COR-L47 (cell line): ENCODE measurements at regions not wholly inside any gene's neighbourhood (a gene's known extent, or its start where the extent isn't known, plus 50 kb on each side); places are given as distances from the start of the nearest gene placed in this dataset.
"Not testable (repeated sequence)": the region's sequence is repeated elsewhere in the genome, so short reads cannot be mapped to it uniquely, and the experiment has no call there.

ENCODE experiments used
- DNase-seq: peaks from one replicate; lab custom pipeline; 2025; lab: John Stamatoyannopoulos, UW

DNA sequence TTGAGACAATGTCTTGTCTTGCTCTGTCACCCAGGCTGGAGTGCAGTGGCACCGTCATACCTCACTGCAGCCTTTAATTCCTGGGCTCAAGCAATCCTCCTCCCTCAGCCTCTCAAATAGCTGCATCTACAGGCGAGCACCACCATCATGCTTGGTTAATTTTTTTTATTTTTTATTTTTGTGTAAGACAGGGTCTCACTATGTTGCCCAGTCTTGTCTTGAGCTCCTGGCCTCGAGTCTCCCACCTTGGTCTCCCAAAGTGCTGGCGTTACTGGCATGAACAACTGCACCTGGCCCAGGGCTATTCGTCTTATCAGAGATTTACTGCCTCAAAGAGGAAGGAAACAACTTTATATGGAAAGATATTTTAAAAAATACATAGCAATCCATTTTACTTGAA, 102.8 kb upstream of the NUPR2 start:
- DNase-seq = no peak

DNA sequence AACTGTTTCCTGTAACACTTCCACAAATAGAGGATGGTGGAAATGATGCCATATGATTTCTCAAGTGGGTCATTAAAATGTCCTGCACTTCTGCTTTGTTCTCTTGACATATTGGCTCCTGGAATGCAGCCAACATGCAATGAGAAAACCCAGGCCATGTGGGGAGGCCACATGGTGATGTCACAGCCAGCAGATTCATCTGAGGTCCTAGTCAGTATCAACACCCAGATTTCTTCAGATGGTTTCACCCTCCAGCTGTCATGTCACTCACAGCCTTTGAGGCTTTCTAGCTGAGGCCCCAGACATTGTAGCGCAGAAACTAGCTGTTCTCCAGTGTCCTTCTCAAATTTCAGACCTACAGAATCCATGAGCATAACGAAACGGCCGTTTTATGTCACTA, 102.3 kb upstream of the NUPR2 start:
- no peak for DNase-seq

- no peak for DNase-seq
Measured at GRCh38 chr7:56213574-56213973, 97.4 kb upstream of the NUPR2 start.

DNA sequence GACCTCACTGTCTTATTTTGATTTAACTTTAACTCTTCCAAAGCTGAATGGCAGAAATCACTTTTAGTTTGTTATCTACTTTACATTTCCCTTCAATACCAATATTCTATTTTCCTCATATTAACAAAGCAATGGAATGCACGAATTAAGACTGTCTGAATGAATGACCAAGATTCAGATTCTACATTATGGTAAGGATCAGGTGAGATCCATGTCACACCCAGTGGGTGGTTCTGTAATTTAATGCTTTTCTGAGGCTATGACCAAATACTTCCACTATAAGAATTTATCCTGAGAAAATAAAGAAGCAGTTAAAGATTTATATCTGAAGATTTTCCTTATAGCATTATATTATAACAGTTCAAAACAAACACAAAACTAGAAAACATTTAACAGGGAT, 90.2 kb upstream of the NUPR2 start:
- no peak for DNase-seq

GRCh38 chr7:56199639-56200038, 83.4 kb upstream of the NUPR2 start:
- DNase-seq = no peak

DNA sequence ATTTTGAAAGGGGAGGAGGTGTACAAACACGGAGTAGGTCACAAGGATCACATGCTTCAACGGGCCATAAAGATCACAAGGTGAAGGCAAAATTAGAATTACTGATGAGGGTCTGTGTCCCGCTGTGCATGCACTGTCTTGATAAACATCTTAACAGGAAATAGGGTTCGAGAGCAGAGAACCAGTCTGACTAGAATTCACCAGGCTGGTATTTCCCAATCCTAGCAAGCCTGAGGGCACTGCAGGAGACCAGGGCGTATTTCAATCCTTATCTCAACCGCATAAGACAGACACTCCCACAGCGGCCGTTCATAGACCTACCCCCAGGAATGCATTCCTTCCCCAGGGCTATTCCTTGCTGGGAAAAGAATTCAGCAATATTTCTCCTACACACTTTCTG, 80.0 kb upstream of the NUPR2 start:
- DNase-seq = not testable (repeated sequence)

DNA sequence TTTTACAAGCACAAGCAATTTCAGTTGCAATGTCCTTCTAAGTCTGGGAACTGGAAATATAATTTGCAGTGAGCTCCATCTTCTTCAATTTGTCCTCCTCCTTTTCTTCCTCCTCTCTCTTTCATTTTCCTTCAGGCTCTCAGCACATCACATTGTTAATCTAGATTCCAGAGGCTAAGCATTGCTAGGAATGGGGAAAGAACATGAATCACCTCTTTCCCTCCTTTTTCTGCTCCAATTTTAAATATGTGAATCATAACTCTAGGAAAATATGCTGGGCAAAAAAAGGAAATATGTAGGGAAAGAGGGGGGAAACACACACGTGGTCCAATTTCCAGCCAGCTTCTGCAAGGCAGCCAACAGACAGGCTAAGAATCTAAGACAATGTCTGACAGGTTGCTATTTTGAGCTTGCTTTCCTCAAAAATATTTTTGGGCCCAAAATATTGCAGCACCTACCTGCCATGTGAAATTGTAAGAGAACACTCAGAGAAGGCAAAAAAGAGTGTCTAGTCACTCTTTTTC, 72.7 kb upstream of the NUPR2 start:
- DNase-seq = no peak

DNA sequence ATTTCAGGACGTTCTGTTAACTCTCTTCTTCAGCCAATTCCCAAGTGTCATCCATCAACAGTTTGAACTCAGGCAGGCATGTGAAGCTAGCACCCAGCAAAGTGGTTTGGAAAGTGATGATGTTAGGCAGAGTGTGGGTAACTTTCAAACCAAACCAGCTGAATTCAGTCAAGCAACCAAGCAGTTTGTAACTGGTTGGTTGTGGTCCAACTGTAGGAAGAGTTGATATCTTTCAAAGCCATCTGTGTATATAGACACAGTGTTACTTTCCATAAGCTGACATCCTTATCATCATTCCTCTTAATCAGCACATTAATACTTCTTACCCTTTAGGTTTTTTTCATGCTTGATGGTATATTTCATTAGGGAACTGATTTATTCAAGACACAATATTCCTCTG, 72.2 kb upstream of the NUPR2 start:
- DNase-seq = no peak

DNA sequence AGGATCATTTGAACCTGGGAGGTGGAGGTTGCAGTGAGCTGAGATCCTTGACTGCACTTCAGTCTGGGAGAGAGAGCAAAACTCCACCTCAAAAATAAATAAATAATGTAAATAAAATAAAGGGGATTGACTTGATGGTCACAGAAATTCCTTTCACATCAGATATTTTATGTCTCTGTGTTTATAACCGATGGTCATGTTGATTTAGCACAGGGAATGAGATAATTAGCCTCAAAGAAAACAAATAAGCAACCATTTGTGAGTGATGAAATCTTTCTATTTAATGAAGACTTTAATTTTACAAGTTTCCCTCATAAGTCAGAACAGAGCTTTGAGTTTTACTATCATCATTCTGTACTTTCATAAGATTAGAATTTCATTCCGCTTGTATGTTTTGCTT, 64.8 kb upstream of the NUPR2 start:
- no peak for DNase-seq

DNA sequence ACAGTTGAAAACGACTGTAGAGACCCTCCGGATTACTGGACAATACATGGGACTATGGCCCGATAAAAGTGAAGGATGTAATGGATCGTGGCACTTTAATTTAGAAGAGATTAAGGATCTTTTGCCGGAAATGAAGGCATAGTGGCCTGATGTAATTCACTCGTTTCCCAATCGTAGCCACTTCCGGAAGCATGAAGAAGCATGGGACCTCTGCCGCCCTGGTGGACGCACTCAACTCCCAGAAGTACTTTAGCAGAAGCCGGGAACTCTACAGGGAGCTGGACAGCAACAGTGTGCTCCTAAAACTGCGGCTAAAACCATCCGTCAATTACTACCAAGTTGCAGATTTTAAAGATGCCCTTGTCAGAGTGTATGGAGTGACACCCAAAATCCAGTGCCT, 59.6 kb upstream of the NUPR2 start:
- no peak for DNase-seq

- no peak for DNase-seq
Measured at GRCh38 chr7:56174875-56175760, 58.9 kb upstream of the NUPR2 start.

DNA sequence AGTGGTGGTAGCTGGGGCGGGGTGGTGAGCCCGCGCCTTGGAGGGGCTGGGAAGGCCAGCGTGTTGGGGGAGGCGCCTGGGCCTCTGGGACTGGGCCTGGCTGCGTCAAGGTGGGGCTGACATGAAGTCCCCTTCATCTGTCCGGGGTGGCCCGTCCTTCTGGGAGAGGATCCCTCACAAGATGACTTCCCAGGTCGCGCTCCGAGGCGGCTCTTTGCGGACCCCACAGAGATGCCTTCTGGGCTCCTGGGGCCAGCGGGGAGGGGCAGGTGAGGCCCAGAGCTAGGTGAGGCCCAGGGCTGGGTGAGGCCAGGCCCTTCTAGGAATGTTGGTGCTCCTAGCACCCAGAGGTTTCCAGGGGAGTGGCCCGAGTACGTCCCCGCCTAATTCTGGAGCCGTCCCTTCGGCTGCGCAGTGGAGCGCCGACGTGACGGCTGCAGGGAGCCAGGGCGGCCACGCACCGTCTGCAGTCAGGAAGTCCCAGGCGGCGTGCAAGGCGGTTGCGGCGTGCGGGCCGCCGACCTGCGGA, 58.2 kb upstream of the NUPR2 start:
- DNase-seq = no peak
